DOHH2 (cell line): ENCODE measurements at regions not wholly inside any gene's neighbourhood (a gene's known extent, or its start where the extent isn't known, plus 50 kb on each side); places are given as distances from the start of the nearest gene placed in this dataset.

Source experiments
- H3F3A ChIP-seq: fragments of 200-600 bp; sonication (generic), shearing (Covaris generic); 2 replicates; pipeline ENCODE4 v1.6.0; 2016; ENCODE audit warnings: antibody characterized with exemption, mild to moderate bottlenecking; ENCODE audit not compliant: control insufficient read depth, insufficient read depth
- H3K27ac ChIP-seq: fragments of 200-600 bp; sonication (generic); 2 replicates; pipeline ENCODE4 v1.5.1; 2014; ENCODE audit warnings: low read depth, mild to moderate bottlenecking, low read length, moderate library complexity
- H3K27me3 ChIP-seq: fragments of 200-600 bp; sonication (generic); 2 replicates; pipeline ENCODE4 v1.6.1; 2014; ENCODE audit warnings: mild to moderate bottlenecking, low read length, mixed read lengths; ENCODE audit not compliant: control insufficient read depth
- H3K36me3 ChIP-seq: fragments of 200-600 bp; sonication (generic); 2 replicates; pipeline ENCODE4 v1.6.1; 2014; ENCODE audit warnings: mild to moderate bottlenecking, low read length, moderate library complexity, mixed read lengths; ENCODE audit not compliant: control insufficient read depth
- H3K4me1 ChIP-seq: fragments of 200-600 bp; sonication (generic); 2 replicates; pipeline ENCODE4 v1.6.1; 2014; ENCODE audit warnings: mild to moderate bottlenecking, low read length, mixed read lengths; ENCODE audit not compliant: control insufficient read depth
- H3K4me2 ChIP-seq: fragments of 200-600 bp; sonication (generic); 2 replicates; pipeline ENCODE4 v1.6.0; 2014; ENCODE audit warnings: mild to moderate bottlenecking, low read length, moderate library complexity
- H3K4me3 ChIP-seq: fragments of 200-600 bp; sonication (generic); 2 replicates; pipeline ENCODE4 v1.5.1; 2014; ENCODE audit warnings: mild to moderate bottlenecking, low read length, mixed read lengths
- H3K79me2 ChIP-seq: fragments of 200-600 bp; sonication (generic); 2 replicates; pipeline ENCODE4 v1.6.1; 2014; ENCODE audit warnings: mild to moderate bottlenecking, low read length, mixed read lengths; ENCODE audit not compliant: control insufficient read depth
- H3K9me2 ChIP-seq: fragments of 200-600 bp; sonication (generic); replicated peaks from 2 replicates; pipeline ENCODE4 v1.6.1; 2014; ENCODE audit warnings: mild to moderate bottlenecking, low read length, mixed read lengths; ENCODE audit not compliant: control insufficient read depth
- H3K9me3 ChIP-seq: fragments of 200-600 bp; sonication (generic); 2 replicates; pipeline ENCODE4 v1.6.1; 2014; ENCODE audit warnings: antibody characterized with exemption, low read length, mixed read lengths; ENCODE audit not compliant: control insufficient read depth, insufficient read depth
- H4K20me1 ChIP-seq: fragments of 200-600 bp; sonication (generic); 2 replicates; pipeline ENCODE4 v1.6.0; 2014; ENCODE audit warnings: low read depth, mild to moderate bottlenecking, antibody characterized with exemption, low read length, moderate library complexity; ENCODE audit not compliant: control insufficient read depth, insufficient read depth
- EZH2phosphoT487 ChIP-seq: fragments of 200-600 bp; sonication (generic); IDR thresholded peaks from 2 replicates; pipeline ENCODE4 v1.6.1; 2017; ENCODE audit warnings: borderline replicate concordance, mild to moderate bottlenecking, antibody characterized with exemption, low read length, moderate library complexity, mixed read lengths
- TF ChIP-seq, protein P1 (sequence below): fragments of 200-600 bp; sonication (generic); IDR thresholded peaks from one replicate; pipeline ENCODE4 v1.5.1; 2014; ENCODE audit warnings: antibody characterized with exemption, mild to moderate bottlenecking, low read depth, low read length; ENCODE audit not compliant: poor library complexity, severe bottlenecking

GRCh38 chr12:115864396-115864795, 413.1 kb downstream of the MED13L start:
- H3K9me3 ChIP-seq: no peaks in the 10 kb centered on the region
- no peaks in the 10 kb centered on the region for H3F3A ChIP-seq
- no peaks in the 10 kb centered on the region for H3K4me1 ChIP-seq
- H3K27me3 ChIP-seq: 0 out of 2 replicates have a peak, but pooled peaks cover 2% of the 10 kb centered on the region
- H3K27ac ChIP-seq: no peak overlapping the region
- no peak overlapping the region for H3K4me2 ChIP-seq
- H3K79me2 ChIP-seq: no peaks in the 10 kb centered on the region
- H4K20me1 ChIP-seq: no peaks in the 10 kb centered on the region
- H3K36me3 ChIP-seq: no peaks in the 10 kb centered on the region
- H3K9me2 ChIP-seq: no peaks in the 10 kb centered on the region
- H3K4me3 ChIP-seq: no peak overlapping the region
- TF ChIP-seq EZH2phosphoT487: no peak
- TF ChIP-seq, protein P1, sequence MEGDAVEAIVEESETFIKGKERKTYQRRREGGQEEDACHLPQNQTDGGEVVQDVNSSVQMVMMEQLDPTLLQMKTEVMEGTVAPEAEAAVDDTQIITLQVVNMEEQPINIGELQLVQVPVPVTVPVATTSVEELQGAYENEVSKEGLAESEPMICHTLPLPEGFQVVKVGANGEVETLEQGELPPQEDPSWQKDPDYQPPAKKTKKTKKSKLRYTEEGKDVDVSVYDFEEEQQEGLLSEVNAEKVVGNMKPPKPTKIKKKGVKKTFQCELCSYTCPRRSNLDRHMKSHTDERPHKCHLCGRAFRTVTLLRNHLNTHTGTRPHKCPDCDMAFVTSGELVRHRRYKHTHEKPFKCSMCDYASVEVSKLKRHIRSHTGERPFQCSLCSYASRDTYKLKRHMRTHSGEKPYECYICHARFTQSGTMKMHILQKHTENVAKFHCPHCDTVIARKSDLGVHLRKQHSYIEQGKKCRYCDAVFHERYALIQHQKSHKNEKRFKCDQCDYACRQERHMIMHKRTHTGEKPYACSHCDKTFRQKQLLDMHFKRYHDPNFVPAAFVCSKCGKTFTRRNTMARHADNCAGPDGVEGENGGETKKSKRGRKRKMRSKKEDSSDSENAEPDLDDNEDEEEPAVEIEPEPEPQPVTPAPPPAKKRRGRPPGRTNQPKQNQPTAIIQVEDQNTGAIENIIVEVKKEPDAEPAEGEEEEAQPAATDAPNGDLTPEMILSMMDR: no peak

- TF ChIP-seq EZH2phosphoT487: no peak
- TF ChIP-seq, protein P1: no peak
- Histone ChIP-seq H3K4me2 (no peak overlapping the region), H3K36me3 (no peaks in the 10 kb centered on the region), H3K9me2 (no peaks in the 10 kb centered on the region), H3K4me1 (no peaks in the 10 kb centered on the region), H4K20me1 (no peaks in the 10 kb centered on the region), H3K27ac (no peak overlapping the region), H3K79me2 (no peaks in the 10 kb centered on the region), H3K4me3 (no peak overlapping the region), H3K9me3 (no peaks in the 10 kb centered on the region), H3F3A (no peaks in the 10 kb centered on the region), H3K27me3 (0 out of 2 replicates have a peak, but pooled peaks cover 2% of the 10 kb centered on the region)
These were observed 416.9 kb downstream of the MED13L start for GRCh38 chr12:115860619-115861018.

DNA sequence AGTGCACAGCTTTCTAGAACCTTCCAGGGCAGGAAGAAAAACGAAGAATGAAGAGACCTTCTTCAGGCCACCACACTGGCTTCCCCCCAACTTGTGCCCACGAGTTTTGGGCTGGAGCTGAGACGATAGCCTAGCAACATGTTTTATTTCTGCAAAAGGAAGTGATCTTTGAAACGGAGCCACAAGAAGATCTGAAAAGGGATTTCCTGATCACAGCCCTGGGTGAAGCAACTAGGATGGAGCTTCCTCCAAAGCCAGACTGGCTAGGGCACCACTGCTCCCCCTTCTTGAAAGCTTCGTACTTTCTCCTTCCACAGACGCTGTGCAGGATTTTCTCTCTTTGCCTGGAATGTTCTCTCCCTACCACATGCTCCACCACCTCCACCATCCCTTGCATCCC, 418.3 kb downstream of the MED13L start:
- Histone ChIP-seq H4K20me1 (no peaks in the 10 kb centered on the region), H3K27ac (no peak overlapping the region), H3K4me3 (no peak overlapping the region), H3F3A (no peaks in the 10 kb centered on the region), H3K9me3 (no peaks in the 10 kb centered on the region), H3K9me2 (no peaks in the 10 kb centered on the region), H3K27me3 (0 out of 2 replicates have a peak, but pooled peaks cover 2% of the 10 kb centered on the region), H3K4me2 (no peak overlapping the region), H3K4me1 (no peaks in the 10 kb centered on the region), H3K79me2 (no peaks in the 10 kb centered on the region), H3K36me3 (no peaks in the 10 kb centered on the region)
- TF ChIP-seq, protein P1: no peak
- TF ChIP-seq EZH2phosphoT487: no peak

GRCh38 chr12:115857923-115858322, 419.6 kb downstream of the MED13L start:
- Histone ChIP-seq H3K4me1 (no peaks in the 10 kb centered on the region), H3K36me3 (no peaks in the 10 kb centered on the region), H3K9me3 (no peaks in the 10 kb centered on the region), H3K27ac (no peak overlapping the region), H4K20me1 (no peaks in the 10 kb centered on the region), H3K4me2 (no peak overlapping the region), H3K9me2 (no peaks in the 10 kb centered on the region), H3K27me3 (0 out of 2 replicates have a peak, but pooled peaks cover 2% of the 10 kb centered on the region), H3F3A (no peaks in the 10 kb centered on the region), H3K4me3 (no peak overlapping the region), H3K79me2 (no peaks in the 10 kb centered on the region)
- TF ChIP-seq EZH2phosphoT487: no peak
- TF ChIP-seq, protein P1: no peak
